ENCODE measurements at regions not wholly inside any gene's neighbourhood (a gene's known extent, or its start where the extent isn't known, plus 50 kb on each side); places are given as distances from the start of the nearest gene placed in this dataset.

- H2BK12ac ChIP-seq (ENCODE audit: low read length): no peak overlapping the region
- H2BK5ac ChIP-seq (ENCODE audit: low read length): no peak overlapping the region
- H3K9me3 ChIP-seq (replicated peaks in 1 of 2; ENCODE audit: control insufficient read depth in 2 of 2, insufficient read depth in 1 of 2, low read depth in 1 of 2, low read length in 2 of 2): no peaks in the 10 kb centered on the region
- H3K4me3 ChIP-seq (ENCODE audit: low read length in 2 of 2): no peak overlapping the region
- H4K91ac ChIP-seq (ENCODE audit: low read depth, low read length, poor library complexity): no peak overlapping the region
- no peak overlapping the region for H2BK15ac ChIP-seq (ENCODE audit: low read length)
- H3K27me3 ChIP-seq (ENCODE audit: control insufficient read depth in 3 of 3, insufficient read depth in 3 of 3, low read depth in 1 of 3, low read length in 3 of 3): no peaks in the 10 kb centered on the region
- DNase-seq (ENCODE audit: low spot score): no peak
- H3K4me1 ChIP-seq (ENCODE audit: control insufficient read depth in 2 of 2, insufficient read depth in 1 of 2, low read depth in 1 of 2, low read length in 2 of 2): peaks cover 0 to 4% of the 10 kb centered on the region in 2 donors
- H3K36me3 ChIP-seq (replicated peaks in 1 of 2; ENCODE audit: control insufficient read depth in 2 of 2, insufficient read depth in 2 of 2, low read length in 2 of 2): no peaks in the 10 kb centered on the region
- H3K4ac ChIP-seq (ENCODE audit: low read length): no peak overlapping the region
- no peak overlapping the region for H3K27ac ChIP-seq (replicated peaks; ENCODE audit: low read length)
- H3K79me1 ChIP-seq (ENCODE audit: low read depth, low read length): no peaks in the 10 kb centered on the region
- no peak overlapping the region for H2AK5ac ChIP-seq (ENCODE audit: low read depth, low read length)
- WGBS, 2 donors (ENCODE audit: extremely low coverage in 2 of 2, insufficient read length in 2 of 2, insufficient replicate concordance in 1 of 2): no CpG with 5 or more reads among the region's 3 CpGs
- H3K9ac ChIP-seq (ENCODE audit: low read depth, low read length, poor library complexity): no peak overlapping the region
- no peak overlapping the region for H3K23ac ChIP-seq (ENCODE audit: low read depth, low read length, poor library complexity)
- H3K18ac ChIP-seq (ENCODE audit: low read length): no peak overlapping the region
- no peak overlapping the region for H4K8ac ChIP-seq (ENCODE audit: low read depth, low read length)
- no peak overlapping the region for H3K4me2 ChIP-seq (ENCODE audit: insufficient read depth, low read length, poor library complexity, severe bottlenecking)
- H2BK120ac ChIP-seq (ENCODE audit: low read depth, low read length): no peak overlapping the region
- H3K14ac ChIP-seq (ENCODE audit: low read length): no peak overlapping the region
- H2AFZ ChIP-seq (ENCODE audit: low read length): no peak overlapping the region
Observed at GRCh38 chr2:155384555-155385123, 686.1 kb downstream of the KCNJ3 start.

- Histone ChIP-seq H2AK5ac (ENCODE audit: low read depth, low read length) (no peak overlapping the region), H3K9ac (ENCODE audit: low read depth, low read length, poor library complexity) (no peak overlapping the region), H3K4me2 (ENCODE audit: insufficient read depth, low read length, poor library complexity, severe bottlenecking) (no peak overlapping the region), H3K18ac (ENCODE audit: low read length) (no peak overlapping the region), H3K4ac (ENCODE audit: low read length) (no peak overlapping the region), H3K27me3 (ENCODE audit: control insufficient read depth in 3 of 3, insufficient read depth in 3 of 3, low read depth in 1 of 3, low read length in 3 of 3) (no peaks in the 10 kb centered on the region), H3K14ac (ENCODE audit: low read length) (no peak overlapping the region), H3K9me3 (replicated peaks in 1 of 2; ENCODE audit: control insufficient read depth in 2 of 2, insufficient read depth in 1 of 2, low read depth in 1 of 2, low read length in 2 of 2) (no peaks in the 10 kb centered on the region), H2AFZ (ENCODE audit: low read length) (no peak overlapping the region), H3K4me3 (ENCODE audit: low read length in 2 of 2) (no peak overlapping the region), H3K36me3 (replicated peaks in 1 of 2; ENCODE audit: control insufficient read depth in 2 of 2, insufficient read depth in 2 of 2, low read length in 2 of 2) (no peaks in the 10 kb centered on the region), H2BK5ac (ENCODE audit: low read length) (no peak overlapping the region), H3K27ac (replicated peaks; ENCODE audit: low read length) (no peak overlapping the region), H3K23ac (ENCODE audit: low read depth, low read length, poor library complexity) (no peak overlapping the region), H4K91ac (ENCODE audit: low read depth, low read length, poor library complexity) (no peak overlapping the region), H2BK120ac (ENCODE audit: low read depth, low read length) (no peak overlapping the region), H4K8ac (ENCODE audit: low read depth, low read length) (no peak overlapping the region), H3K79me1 (ENCODE audit: low read depth, low read length) (no peaks in the 10 kb centered on the region), H2BK12ac (ENCODE audit: low read length) (no peak overlapping the region), H2BK15ac (ENCODE audit: low read length) (no peak overlapping the region), H3K4me1 (ENCODE audit: control insufficient read depth in 2 of 2, insufficient read depth in 1 of 2, low read depth in 1 of 2, low read length in 2 of 2) (no peaks in the 10 kb centered on the region)
- no CpG with 5 or more reads among the region's 3 CpGs for WGBS, 2 donors (ENCODE audit: extremely low coverage in 2 of 2, insufficient read length in 2 of 2, insufficient replicate concordance in 1 of 2)
- DNase-seq (ENCODE audit: low spot score): no peak
Observed at GRCh38 chr2:155382776-155383175, 684.3 kb downstream of the KCNJ3 start.

GRCh38 chr2:155381436-155381835 lies 682.9 kb downstream of the KCNJ3 start:
- H3K18ac ChIP-seq (ENCODE audit: low read length): no peak overlapping the region
- H2BK5ac ChIP-seq (ENCODE audit: low read length): no peak overlapping the region
- WGBS, 2 donors (ENCODE audit: extremely low coverage in 2 of 2, insufficient read length in 2 of 2, insufficient replicate concordance in 1 of 2): no CpG with 5 or more reads among the region's 1 CpG

GRCh38 chr2:155379494-155379893 lies 681.0 kb downstream of the KCNJ3 start:
- H2AFZ ChIP-seq (ENCODE audit: low read length): no peak overlapping the region
- H3K9me3 ChIP-seq (replicated peaks in 1 of 2; ENCODE audit: control insufficient read depth in 2 of 2, insufficient read depth in 1 of 2, low read depth in 1 of 2, low read length in 2 of 2): no peaks in the 10 kb centered on the region
- no peaks in the 10 kb centered on the region for H3K27me3 ChIP-seq (ENCODE audit: control insufficient read depth in 3 of 3, insufficient read depth in 3 of 3, low read depth in 1 of 3, low read length in 3 of 3)
- no peak overlapping the region for H2BK5ac ChIP-seq (ENCODE audit: low read length)
- no peaks in the 10 kb centered on the region for H3K4me1 ChIP-seq (ENCODE audit: control insufficient read depth in 2 of 2, insufficient read depth in 1 of 2, low read depth in 1 of 2, low read length in 2 of 2)
- no peak overlapping the region for H3K27ac ChIP-seq (replicated peaks; ENCODE audit: low read length)
- H2BK120ac ChIP-seq (ENCODE audit: low read depth, low read length): no peak overlapping the region
- no peak overlapping the region for H3K23ac ChIP-seq (ENCODE audit: low read depth, low read length, poor library complexity)
- H4K91ac ChIP-seq (ENCODE audit: low read depth, low read length, poor library complexity): no peak overlapping the region
- no CpG with 5 or more reads among the region's 2 CpGs for WGBS, 2 donors (ENCODE audit: extremely low coverage in 2 of 2, insufficient read length in 2 of 2, insufficient replicate concordance in 1 of 2)
- H2AK5ac ChIP-seq (ENCODE audit: low read depth, low read length): no peak overlapping the region
- H3K4me3 ChIP-seq (ENCODE audit: low read length in 2 of 2): no peak overlapping the region
- no peak overlapping the region for H3K4me2 ChIP-seq (ENCODE audit: insufficient read depth, low read length, poor library complexity, severe bottlenecking)
- H2BK15ac ChIP-seq (ENCODE audit: low read length): no peak overlapping the region
- no peaks in the 10 kb centered on the region for H3K79me1 ChIP-seq (ENCODE audit: low read depth, low read length)
- no peak overlapping the region for H3K9ac ChIP-seq (ENCODE audit: low read depth, low read length, poor library complexity)
- no peaks in the 10 kb centered on the region for H3K36me3 ChIP-seq (replicated peaks in 1 of 2; ENCODE audit: control insufficient read depth in 2 of 2, insufficient read depth in 2 of 2, low read length in 2 of 2)
- no peak for DNase-seq (ENCODE audit: low spot score)
- no peak overlapping the region for H3K18ac ChIP-seq (ENCODE audit: low read length)
- no peak overlapping the region for H2BK12ac ChIP-seq (ENCODE audit: low read length)
- no peak overlapping the region for H4K8ac ChIP-seq (ENCODE audit: low read depth, low read length)
- no peak overlapping the region for H3K4ac ChIP-seq (ENCODE audit: low read length)
- H3K14ac ChIP-seq (ENCODE audit: low read length): no peak overlapping the region

More at GRCh38 chr2:155381436-155381835, 682.9 kb downstream of the KCNJ3 start:
- no peak for DNase-seq (ENCODE audit: low spot score)
- H4K91ac ChIP-seq (ENCODE audit: low read depth, low read length, poor library complexity): no peak overlapping the region
- H3K14ac ChIP-seq (ENCODE audit: low read length): no peak overlapping the region
- no peak overlapping the region for H3K27ac ChIP-seq (replicated peaks; ENCODE audit: low read length)
- H3K4me3 ChIP-seq (ENCODE audit: low read length in 2 of 2): no peak overlapping the region
- no peak overlapping the region for H3K4me2 ChIP-seq (ENCODE audit: insufficient read depth, low read length, poor library complexity, severe bottlenecking)
- no peak overlapping the region for H3K4ac ChIP-seq (ENCODE audit: low read length)
- H2AK5ac ChIP-seq (ENCODE audit: low read depth, low read length): no peak overlapping the region
- no peak overlapping the region for H3K9ac ChIP-seq (ENCODE audit: low read depth, low read length, poor library complexity)
- no peaks in the 10 kb centered on the region for H3K27me3 ChIP-seq (ENCODE audit: control insufficient read depth in 3 of 3, insufficient read depth in 3 of 3, low read depth in 1 of 3, low read length in 3 of 3)
- H2BK15ac ChIP-seq (ENCODE audit: low read length): no peak overlapping the region
- H4K8ac ChIP-seq (ENCODE audit: low read depth, low read length): no peak overlapping the region
- no peak overlapping the region for H2BK120ac ChIP-seq (ENCODE audit: low read depth, low read length)
- no peak overlapping the region for H2BK12ac ChIP-seq (ENCODE audit: low read length)
- H3K79me1 ChIP-seq (ENCODE audit: low read depth, low read length): no peaks in the 10 kb centered on the region
- H2AFZ ChIP-seq (ENCODE audit: low read length): no peak overlapping the region
- H3K36me3 ChIP-seq (replicated peaks in 1 of 2; ENCODE audit: control insufficient read depth in 2 of 2, insufficient read depth in 2 of 2, low read length in 2 of 2): no peaks in the 10 kb centered on the region
- H3K9me3 ChIP-seq (replicated peaks in 1 of 2; ENCODE audit: control insufficient read depth in 2 of 2, insufficient read depth in 1 of 2, low read depth in 1 of 2, low read length in 2 of 2): no peaks in the 10 kb centered on the region
- H3K23ac ChIP-seq (ENCODE audit: low read depth, low read length, poor library complexity): no peak overlapping the region
- no peaks in the 10 kb centered on the region for H3K4me1 ChIP-seq (ENCODE audit: control insufficient read depth in 2 of 2, insufficient read depth in 1 of 2, low read depth in 1 of 2, low read length in 2 of 2)

All from neuronal stem cell (in vitro differentiated cells).